HUES48 (cell line): ENCODE measurements at regions not wholly inside any gene's neighbourhood (a gene's known extent, or its start where the extent isn't known, plus 50 kb on each side); places are given as distances from the start of the nearest gene placed in this dataset.

Source experiments
- H3K27ac ChIP-seq: one replicate; pipeline ENCODE4 v1.7.0; 2013; ENCODE audit warnings: low read depth, low read length, inconsistent platforms
- H3K27me3 ChIP-seq: 2 replicates; pipeline ENCODE4 v1.6.1; 2013; ENCODE audit warnings: mild to moderate bottlenecking, low read length; ENCODE audit not compliant: control insufficient read depth, insufficient read depth
- H3K36me3 ChIP-seq: 2 replicates; pipeline ENCODE4 v1.6.1; 2013; ENCODE audit warnings: low read length; ENCODE audit not compliant: control insufficient read depth, insufficient read depth
- H3K4me1 ChIP-seq: 2 replicates; pipeline ENCODE4 v1.6.1; 2013; ENCODE audit warnings: mild to moderate bottlenecking, low read length; ENCODE audit not compliant: control insufficient read depth, insufficient read depth
- H3K4me3 ChIP-seq: 2 replicates; pipeline ENCODE4 v1.5.1; 2013; ENCODE audit warnings: mild to moderate bottlenecking, low read depth, low read length
- H3K9ac ChIP-seq: 2 replicates; pipeline ENCODE4 v1.6.1; 2013; ENCODE audit warnings: mild to moderate bottlenecking, low read depth, low read length, moderate library complexity
- H3K9me3 ChIP-seq: 2 replicates; pipeline ENCODE4 v1.6.1; 2013; ENCODE audit warnings: low read length; ENCODE audit not compliant: control insufficient read depth, insufficient read depth

DNA sequence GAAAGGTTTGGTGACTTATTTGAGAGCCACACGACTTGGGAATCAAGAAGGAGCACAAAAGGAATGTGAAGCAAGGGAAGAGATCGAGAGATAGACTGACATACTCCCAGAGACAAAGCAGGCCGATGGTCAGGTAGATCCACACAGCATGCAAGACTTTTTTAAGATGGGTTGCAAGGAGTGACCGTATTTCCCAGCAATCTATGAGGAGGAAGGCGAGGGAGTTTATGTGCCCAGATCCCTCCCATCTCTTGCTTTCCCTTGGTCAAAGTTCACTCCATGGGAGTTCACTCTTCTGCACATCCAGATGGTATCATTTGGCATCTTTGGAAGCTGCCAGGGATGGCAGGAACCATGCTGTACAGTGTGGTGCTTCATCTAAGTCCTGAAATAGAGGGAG is 148.9 kb downstream of the RMI1 start:
- Histone ChIP-seq H3K9me3 (no peaks in the 10 kb centered on the region), H3K4me3 (no peak overlapping the region), H3K9ac (no peak overlapping the region), H3K27me3 (no peaks in the 10 kb centered on the region), H3K4me1 (no peaks in the 10 kb centered on the region), H3K36me3 (no peaks in the 10 kb centered on the region), H3K27ac (no peak overlapping the region)

DNA sequence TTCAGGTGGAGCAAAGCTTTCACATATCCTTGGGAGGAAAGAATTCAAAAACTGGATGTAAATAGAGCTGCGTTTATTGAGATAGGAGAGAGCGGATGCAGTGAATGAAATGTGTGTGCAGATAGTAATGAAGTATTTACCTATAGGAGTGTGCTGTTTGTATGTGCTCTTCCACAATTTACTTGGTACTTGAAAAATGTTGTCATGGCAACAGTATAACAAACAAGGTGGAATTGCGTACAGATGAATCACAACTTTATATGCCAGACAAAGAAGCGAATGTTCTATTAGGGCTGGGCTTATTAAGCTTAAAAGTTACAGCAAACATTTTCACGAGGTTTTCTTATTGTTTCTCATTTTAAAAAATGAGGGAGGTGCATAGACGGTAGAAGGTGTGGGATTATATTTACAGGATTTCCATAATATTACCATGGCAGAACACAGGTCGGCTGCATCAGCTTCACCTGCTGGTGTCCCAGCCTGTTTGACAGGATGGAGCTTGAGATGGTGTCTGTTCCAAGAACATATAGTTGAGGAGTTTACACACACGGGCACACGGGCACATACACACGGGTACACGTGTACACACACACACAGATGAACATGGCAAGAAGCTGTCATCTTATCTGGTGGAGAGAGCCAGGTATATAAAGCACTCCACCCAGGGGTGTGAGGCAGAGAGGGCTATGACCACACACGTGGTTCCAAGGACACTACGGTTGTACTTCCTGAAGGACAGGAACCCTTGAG is 155.7 kb downstream of the RMI1 start:
- Histone ChIP-seq H3K36me3 (no peaks in the 10 kb centered on the region), H3K4me1 (peaks cover 10% of the 10 kb centered on the region; the same call in 1 of the 2 replicates), H3K27me3 (peaks cover 34% of the 10 kb centered on the region), H3K9me3 (no peaks in the 10 kb centered on the region), H3K4me3 (no peak overlapping the region), H3K9ac (no peak overlapping the region), H3K27ac (no peak overlapping the region)

DNA sequence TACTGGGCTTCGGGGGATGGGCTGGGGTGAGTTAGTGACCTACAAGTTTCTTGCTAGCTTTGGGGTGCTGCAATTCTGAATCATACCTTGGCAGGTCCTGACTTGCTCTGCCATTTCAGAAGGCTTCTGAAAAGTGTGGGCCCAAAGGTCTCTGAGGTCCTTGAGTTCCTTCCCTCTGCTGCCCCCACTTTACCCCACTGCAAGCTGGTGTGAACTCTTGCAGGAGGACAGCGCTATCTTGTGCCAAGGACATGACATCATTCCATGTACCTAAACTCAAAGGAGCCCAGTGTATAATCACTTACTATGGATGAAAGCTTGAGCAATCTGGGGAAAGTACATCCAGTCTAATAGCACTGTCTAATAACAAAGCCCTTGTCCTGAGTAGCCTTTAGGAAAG is 157.4 kb downstream of the RMI1 start:
- peaks cover 22% of the 10 kb centered on the region; the same call in 1 of the 2 replicates for H3K4me1 ChIP-seq
- no peaks in the 10 kb centered on the region for H3K36me3 ChIP-seq
- H3K27me3 ChIP-seq: peaks cover 47% of the 10 kb centered on the region
- H3K4me3 ChIP-seq: no peak overlapping the region
- no peaks in the 10 kb centered on the region for H3K9me3 ChIP-seq
- no peak overlapping the region for H3K9ac ChIP-seq
- no peak overlapping the region for H3K27ac ChIP-seq

DNA sequence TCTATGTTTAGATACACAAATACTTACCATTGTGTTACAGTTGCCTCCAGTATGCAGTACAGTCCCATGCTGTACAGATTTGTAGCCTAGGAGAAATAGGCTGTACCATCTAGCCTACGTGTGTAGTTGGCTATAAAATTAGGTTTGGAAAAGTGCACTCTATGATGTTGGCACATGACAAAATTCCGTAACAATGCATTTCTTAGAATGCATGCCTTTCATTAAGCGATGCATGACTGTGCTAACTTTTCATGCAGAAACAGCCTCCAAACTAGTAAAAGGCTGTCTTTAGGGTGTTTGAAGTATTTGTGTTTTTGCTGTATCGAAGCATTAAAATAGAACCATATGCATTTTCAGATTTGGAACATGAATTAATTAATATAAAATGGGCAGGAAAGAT is 157.9 kb downstream of the RMI1 start:
- Histone ChIP-seq H3K4me3 (no peak overlapping the region), H3K4me1 (peaks cover 22% of the 10 kb centered on the region; the same call in 1 of the 2 replicates), H3K9ac (no peak overlapping the region), H3K27ac (no peak overlapping the region), H3K9me3 (no peaks in the 10 kb centered on the region), H3K27me3 (peaks cover 47% of the 10 kb centered on the region), H3K36me3 (no peaks in the 10 kb centered on the region)

DNA sequence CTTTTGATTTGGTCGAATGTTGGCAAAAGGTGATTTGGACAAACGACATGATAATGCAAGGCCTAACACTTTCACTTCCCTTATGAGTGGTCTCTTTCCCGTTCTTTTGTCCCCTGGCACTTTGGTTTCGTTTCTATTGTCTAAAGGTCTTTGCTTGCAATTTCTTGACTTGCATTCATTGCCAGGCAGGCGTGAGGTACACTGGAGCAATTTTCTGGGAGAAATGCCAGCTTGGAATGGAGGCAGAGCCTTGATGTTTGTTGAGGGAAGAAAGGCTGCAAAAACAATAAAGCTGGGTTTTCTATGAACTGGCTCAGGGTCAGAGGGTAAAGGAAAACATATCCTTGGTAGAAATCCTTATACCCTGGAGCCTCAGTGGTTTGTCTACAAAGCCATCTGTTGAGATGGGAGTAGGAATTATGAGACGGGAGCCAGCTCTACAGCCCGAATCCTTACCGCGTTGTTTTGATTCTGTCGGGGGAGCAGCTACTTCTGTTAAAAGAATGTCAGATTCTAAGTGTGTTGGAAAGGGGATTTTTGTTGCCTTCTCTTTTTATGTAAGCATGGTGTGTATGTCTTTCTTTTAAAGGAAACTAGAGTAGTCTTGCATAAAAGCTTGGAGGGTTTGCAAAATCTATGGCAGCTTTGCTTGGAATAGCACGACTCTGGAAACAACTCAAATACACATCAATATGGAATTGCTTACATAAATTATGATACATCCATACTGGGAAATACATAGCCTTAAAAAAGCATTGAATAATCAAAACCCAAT is 158.9 kb downstream of the RMI1 start:
- Histone ChIP-seq H3K27me3 (peaks cover 47% of the 10 kb centered on the region), H3K27ac (no peak overlapping the region), H3K4me3 (no peak overlapping the region), H3K9ac (no peak overlapping the region), H3K9me3 (no peaks in the 10 kb centered on the region), H3K4me1 (peaks cover 22% of the 10 kb centered on the region; the same call in 1 of the 2 replicates), H3K36me3 (no peaks in the 10 kb centered on the region)

DNA sequence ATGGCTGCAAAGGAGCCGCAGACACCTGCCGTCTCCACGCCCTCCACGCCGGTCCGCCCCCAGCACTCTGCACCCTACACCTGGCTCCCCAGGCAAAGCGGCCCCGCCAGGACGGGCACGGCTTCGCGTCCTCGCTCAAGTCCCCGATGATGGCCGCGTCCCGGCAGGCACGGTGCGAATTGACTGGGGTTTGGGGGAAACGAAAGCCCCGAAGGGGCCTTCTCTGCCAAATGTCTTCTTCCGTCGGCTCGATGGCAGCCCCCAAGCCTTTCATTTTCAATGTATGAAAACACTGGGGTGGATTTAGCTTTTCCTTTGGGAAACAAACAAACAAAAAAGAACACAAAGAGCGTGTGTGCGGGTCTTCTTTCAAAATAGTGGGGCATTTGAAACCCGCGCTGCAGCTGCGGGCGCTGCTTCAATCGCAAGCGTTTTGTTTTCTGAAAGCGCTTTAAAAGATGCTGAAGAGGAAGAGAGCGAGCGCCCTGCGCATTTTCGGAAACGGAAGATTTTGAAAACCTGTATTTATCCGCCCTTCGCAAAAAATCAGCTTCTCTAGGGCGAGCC is 160.0 kb downstream of the RMI1 start:
- Histone ChIP-seq H3K27ac (no peak overlapping the region), H3K27me3 (peaks cover 47% of the 10 kb centered on the region), H3K4me3 (peak overlapping the region; percentile 65), H3K9ac (peak overlapping the region; percentile 59), H3K36me3 (no peaks in the 10 kb centered on the region), H3K9me3 (no peaks in the 10 kb centered on the region), H3K4me1 (peaks cover 22% of the 10 kb centered on the region; the same call in 1 of the 2 replicates)

DNA sequence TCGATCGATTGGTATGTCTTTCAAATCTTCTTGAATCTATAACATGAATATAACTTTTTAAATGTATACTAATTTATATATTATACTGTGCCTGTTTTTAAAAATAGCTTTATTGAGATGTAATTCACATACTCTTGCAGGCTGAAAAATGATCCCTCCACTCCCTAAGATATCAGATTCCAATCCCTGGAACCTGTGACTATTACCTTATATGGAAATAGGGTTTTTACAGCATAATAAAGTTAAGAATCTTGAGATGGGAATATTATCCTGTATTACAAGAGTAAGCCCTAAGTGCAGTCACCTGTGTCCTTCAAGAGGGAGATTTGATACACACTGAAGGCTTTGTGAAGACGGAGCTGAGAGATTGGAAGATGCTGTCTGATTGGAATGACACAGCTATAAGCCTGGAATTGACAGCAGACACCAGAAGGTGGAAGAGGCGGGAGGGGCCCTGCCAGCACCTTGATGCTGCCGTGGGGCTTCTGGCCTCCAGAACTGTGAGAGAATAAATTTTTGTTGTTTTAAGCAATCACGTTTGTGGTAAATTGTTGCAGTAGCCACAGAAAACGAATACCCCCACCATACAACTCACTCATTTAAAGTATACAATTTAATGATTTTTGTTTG is 161.3 kb downstream of the RMI1 start:
- no peaks in the 10 kb centered on the region for H3K9me3 ChIP-seq
- H3K36me3 ChIP-seq: no peaks in the 10 kb centered on the region
- H3K27ac ChIP-seq: no peak overlapping the region
- no peak overlapping the region for H3K4me3 ChIP-seq
- H3K27me3 ChIP-seq: peaks cover 47% of the 10 kb centered on the region
- peaks cover 22% of the 10 kb centered on the region for H3K4me1 ChIP-seq
- no peak overlapping the region for H3K9ac ChIP-seq

DNA sequence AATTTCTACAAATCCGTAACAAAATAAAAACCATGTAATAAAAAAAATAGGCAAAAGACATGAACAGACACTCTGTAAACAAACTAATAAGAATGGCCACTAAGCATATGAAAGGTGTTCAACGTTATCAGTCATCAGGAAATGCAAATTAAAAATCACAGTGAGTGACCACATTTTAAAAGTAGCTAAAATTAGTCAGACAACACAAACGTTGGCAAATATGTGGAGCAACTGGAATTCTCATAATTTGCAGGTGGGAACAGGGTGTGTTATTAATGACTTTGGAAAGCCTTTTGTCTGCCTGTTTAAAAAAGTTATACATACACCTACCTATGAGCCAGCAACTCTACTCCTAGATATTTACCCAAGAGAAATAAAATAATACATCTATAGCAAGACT is 164.4 kb downstream of the RMI1 start:
- no peak overlapping the region for H3K4me3 ChIP-seq
- no peak overlapping the region for H3K9ac ChIP-seq
- H3K36me3 ChIP-seq: no peaks in the 10 kb centered on the region
- no peaks in the 10 kb centered on the region for H3K9me3 ChIP-seq
- H3K27me3 ChIP-seq: peaks cover 40% of the 10 kb centered on the region
- peaks cover 25% of the 10 kb centered on the region for H3K4me1 ChIP-seq
- no peak overlapping the region for H3K27ac ChIP-seq

DNA sequence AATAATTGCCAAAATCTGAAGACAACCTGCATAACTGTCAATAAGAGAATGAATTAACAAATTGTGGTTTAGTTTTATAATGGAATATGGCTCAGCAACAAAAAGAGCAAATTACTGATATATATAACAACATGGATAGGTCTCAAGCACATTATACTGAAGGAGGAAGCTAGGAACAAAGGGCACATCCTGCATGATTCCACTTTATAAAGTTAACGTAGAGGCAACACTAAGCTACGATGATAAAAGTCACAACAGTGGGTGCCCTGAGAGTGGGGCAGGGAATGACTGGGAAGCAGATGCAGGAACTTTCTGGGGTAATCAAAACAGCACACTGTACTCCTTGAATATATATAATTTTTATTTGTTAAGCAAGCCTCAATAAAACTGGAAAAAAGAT is 165.2 kb downstream of the RMI1 start:
- Histone ChIP-seq H3K36me3 (no peaks in the 10 kb centered on the region), H3K4me3 (no peak overlapping the region), H3K27ac (no peak overlapping the region), H3K27me3 (peaks cover 40% of the 10 kb centered on the region), H3K4me1 (peaks cover 27% of the 10 kb centered on the region), H3K9ac (no peak overlapping the region), H3K9me3 (no peaks in the 10 kb centered on the region)

DNA sequence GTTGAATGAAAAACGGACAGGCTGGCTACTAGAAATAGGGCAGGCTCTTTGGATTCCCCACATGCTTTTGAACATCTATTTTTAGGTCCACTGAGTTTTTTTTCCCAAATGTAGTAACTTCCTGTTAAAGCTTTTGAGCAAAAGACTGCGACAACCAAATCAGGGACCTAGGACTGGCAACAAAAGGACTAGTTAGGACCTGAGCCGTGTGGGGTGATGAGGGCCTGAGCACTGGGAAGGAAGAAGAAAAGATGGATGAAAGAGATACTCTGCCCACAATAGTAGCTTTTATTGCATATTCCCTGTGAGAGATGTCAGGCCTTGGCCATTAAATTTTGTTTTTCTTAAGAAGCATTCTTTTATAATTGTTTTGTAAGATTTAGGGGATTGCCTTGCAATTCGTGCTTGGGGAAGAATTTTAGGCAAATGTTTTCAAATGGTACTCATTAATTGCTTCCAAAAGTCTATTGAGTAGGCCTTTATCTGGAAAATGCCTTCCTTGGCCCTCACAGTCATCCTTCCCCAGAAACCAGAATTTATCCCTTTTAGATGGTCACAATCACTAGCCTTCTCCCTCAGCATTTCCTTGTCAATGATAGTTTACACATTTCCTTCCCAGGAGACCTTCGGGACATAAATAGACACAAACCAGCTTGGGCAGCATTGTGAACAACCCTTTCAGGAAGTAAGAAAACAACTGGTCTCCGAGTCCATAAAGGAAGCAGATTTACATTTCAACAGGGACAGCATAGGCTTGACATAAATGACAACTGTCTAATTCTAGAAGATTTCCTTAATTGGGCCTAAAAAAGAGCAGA is 166.5 kb downstream of the RMI1 start:
- H3K9me3 ChIP-seq: no peaks in the 10 kb centered on the region
- peaks cover 40% of the 10 kb centered on the region for H3K27me3 ChIP-seq
- H3K4me3 ChIP-seq: no peak overlapping the region
- H3K4me1 ChIP-seq: peaks cover 20% of the 10 kb centered on the region
- no peaks in the 10 kb centered on the region for H3K36me3 ChIP-seq
- H3K9ac ChIP-seq: no peak overlapping the region
- H3K27ac ChIP-seq: no peak overlapping the region
